Activated CD8-positive, alpha-beta T cell treated with anti-CD3 and anti-CD28 coated beads for 36 hours (primary cell): ENCODE measurements at regions not wholly inside any gene's neighbourhood (a gene's known extent, or its start where the extent isn't known, plus 50 kb on each side); places are given as distances from the start of the nearest gene placed in this dataset.

Experiments
- ATAC-seq: fragments of 200-7000 bp; cut with Tn5 transposase; one replicate; pipeline ENCODE4 v1.10.0; 2021; ENCODE audit warnings: mild to moderate bottlenecking, moderate library complexity
- CTCF ChIA-PET: fragments of 350-600 bp; sonication (Branson Sonifier 250); formaldehyde crosslinking; loops from one replicate; lab custom pipeline; 2021; ENCODE audit warnings: antibody characterized with exemption; lab: Charles Lee
- POLR2A ChIA-PET: fragments of 350-600 bp; sonication (Branson Sonifier 250); formaldehyde crosslinking; loops from one replicate; lab custom pipeline; 2021; ENCODE audit warnings: antibody characterized with exemption; lab: Charles Lee
- DNase-seq: peaks from one replicate; pipeline ENCODE4 v3.0.0-alpha.2; 2020
- H3K27ac Mint-ChIP-seq: one replicate; pipeline ENCODE4 v1.8.0; 2021; ENCODE audit warnings: mild to moderate bottlenecking, mixed read lengths
- H3K27me3 Mint-ChIP-seq: one replicate; pipeline ENCODE4 v1.8.0; 2021; ENCODE audit warnings: mixed read lengths
- H3K36me3 Mint-ChIP-seq: one replicate; pipeline ENCODE4 v1.8.0; 2021; ENCODE audit warnings: low read depth, mixed read lengths
- H3K4me1 Mint-ChIP-seq: one replicate; pipeline ENCODE4 v1.8.0; 2021; ENCODE audit warnings: low read depth, mixed read lengths
- H3K4me3 Mint-ChIP-seq: one replicate; pipeline ENCODE4 v1.8.0; 2021; ENCODE audit warnings: mild to moderate bottlenecking, moderate library complexity, mixed read lengths
- H3K9me3 Mint-ChIP-seq: one replicate; pipeline ENCODE4 v1.8.0; 2021; ENCODE audit warnings: mixed read lengths
- CTCF ChIP-seq: fragments of 200-600 bp; IDR thresholded peaks from one replicate; pipeline ENCODE4 v1.8.0; 2022; ENCODE audit warnings: antibody characterized with exemption, mild to moderate bottlenecking
- intact Hi-C: fragments of 100-400 bp; cut with micrococcal nuclease; formaldehyde crosslinking; loops from one replicate; pipeline ENCODE4 v1.10.0; 2022

- no peak for DNase-seq
- Mint-ChIP-seq H3K27ac (no peak overlapping the region), H3K9me3 (peaks cover 5% of the 10 kb centered on the region), H3K27me3 (no peaks in the 10 kb centered on the region), H3K4me3 (no peak overlapping the region), H3K36me3 (no peaks in the 10 kb centered on the region), H3K4me1 (no peaks in the 10 kb centered on the region)
- POLR2A ChIA-PET, result no interaction called here
- ATAC-seq, result no peak
- TF ChIP-seq CTCF, result no peak
- CTCF ChIA-PET, result interaction anchor here (1.4 kb wide), 1 partner anchor 230 kb away, joined by 3 read pairs; no protein-coding TSS in a partner anchor
- intact Hi-C loops, result no loop called here
These were observed 74.8 kb upstream of the SIM2 start for GRCh38 chr21:36624105-36624504.

GRCh38 chr21:36626791-36627190, 72.1 kb upstream of the SIM2 start:
- peaks cover 2% of the 10 kb centered on the region for H3K9me3 Mint-ChIP-seq
- H3K27ac Mint-ChIP-seq, result no peak overlapping the region
- peaks cover 3% of the 10 kb centered on the region for H3K27me3 Mint-ChIP-seq
- H3K4me3 Mint-ChIP-seq, result no peak overlapping the region
- TF ChIP-seq CTCF, result no peak
- POLR2A ChIA-PET, result no interaction called here
- ATAC-seq (no peak), DNase-seq (no peak)
- no peaks in the 10 kb centered on the region for H3K36me3 Mint-ChIP-seq
- intact Hi-C loops, result no loop called here
- no peaks in the 10 kb centered on the region for H3K4me1 Mint-ChIP-seq
- CTCF ChIA-PET, result no interaction called here

DNA sequence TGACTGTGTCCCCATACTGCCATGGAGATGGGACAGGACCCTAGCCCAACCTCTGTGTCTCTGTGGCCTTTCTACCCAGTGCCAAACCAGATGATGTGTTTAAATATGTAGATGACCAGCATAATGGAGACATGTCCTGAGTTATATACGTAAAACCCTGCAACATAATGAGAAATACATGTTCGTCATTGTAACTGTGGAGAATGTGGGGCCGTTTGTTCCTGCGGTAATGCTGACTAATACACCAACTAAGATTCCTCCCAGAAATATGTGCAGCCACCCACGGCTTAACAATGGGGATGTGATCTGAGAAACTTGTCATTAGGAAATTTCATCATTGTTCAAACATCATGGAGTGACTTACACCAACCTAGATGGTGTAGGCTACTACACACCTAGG, 71.7 kb upstream of the SIM2 start:
- intact Hi-C loops, result no loop called here
- Mint-ChIP-seq H3K4me1 (no peaks in the 10 kb centered on the region), H3K9me3 (peaks cover 2% of the 10 kb centered on the region), H3K27ac (no peak overlapping the region), H3K36me3 (no peaks in the 10 kb centered on the region), H3K27me3 (peaks cover 3% of the 10 kb centered on the region), H3K4me3 (no peak overlapping the region)
- DNase-seq, result no peak
- no peak for TF ChIP-seq CTCF
- ATAC-seq, result no peak
- ChIA-PET CTCF (no interaction called here), POLR2A (no interaction called here)

- no peak overlapping the region for H3K4me3 Mint-ChIP-seq
- H3K36me3 Mint-ChIP-seq, result no peaks in the 10 kb centered on the region
- ATAC-seq (no peak), DNase-seq (no peak)
- H3K9me3 Mint-ChIP-seq, result peaks cover 2% of the 10 kb centered on the region
- intact Hi-C loops, result no loop called here
- no peak overlapping the region for H3K27ac Mint-ChIP-seq
- CTCF ChIA-PET, result no interaction called here
- no peaks in the 10 kb centered on the region for H3K4me1 Mint-ChIP-seq
- POLR2A ChIA-PET, result no interaction called here
- no peak for TF ChIP-seq CTCF
- H3K27me3 Mint-ChIP-seq, result peaks cover 3% of the 10 kb centered on the region
These were observed 70.8 kb upstream of the SIM2 start for GRCh38 chr21:36628106-36628505.

- peaks cover 1% of the 10 kb centered on the region for H3K9me3 Mint-ChIP-seq
- H3K27me3 Mint-ChIP-seq, result peaks cover 3% of the 10 kb centered on the region
- ATAC-seq (no peak), DNase-seq (no peak)
- H3K27ac Mint-ChIP-seq, result no peak overlapping the region
- POLR2A ChIA-PET, result no interaction called here
- no peak overlapping the region for H3K4me3 Mint-ChIP-seq
- intact Hi-C loops, result no loop called here
- no peak for TF ChIP-seq CTCF
- no peaks in the 10 kb centered on the region for H3K36me3 Mint-ChIP-seq
- no peaks in the 10 kb centered on the region for H3K4me1 Mint-ChIP-seq
- CTCF ChIA-PET, result interaction anchor here (2.3 to 2.5 kb wide), 2 partner anchors 43 to 295 kb away, joined by 13 to 22 read pairs; no protein-coding TSS in a partner anchor
These were observed 70.0 kb upstream of the SIM2 start for GRCh38 chr21:36628761-36629460.
